GM18499 (cell line): ENCODE measurements at regions not wholly inside any gene's neighbourhood (a gene's known extent, or its start where the extent isn't known, plus 50 kb on each side); places are given as distances from the start of the nearest gene placed in this dataset.

Experiments used
- ATAC-seq: cut with Tn5 transposase; IDR thresholded peaks from one replicate; pipeline ENCODE4 v1.9.1; 2021; ENCODE audit warnings: moderate number of reproducible peaks; ENCODE audit not compliant: insufficient read depth, unreplicated experiment

GRCh38 chr18:77501266-77501665 lies 251.6 kb downstream of the GALR1 start:
- ATAC-seq, result no peak

- no peak for ATAC-seq
Observed at GRCh38 chr18:77505499-77505898, 255.9 kb downstream of the GALR1 start.

- ATAC-seq, result no peak
Observed at GRCh38 chr18:77512152-77512551, 262.5 kb downstream of the GALR1 start.

- no peak for ATAC-seq
Observed at GRCh38 chr18:77517901-77518300, 268.3 kb downstream of the GALR1 start.

GRCh38 chr18:77520767-77521166 lies 271.1 kb downstream of the GALR1 start:
- no peak for ATAC-seq

- no peak for ATAC-seq
Observed at GRCh38 chr18:77522051-77522675, 272.5 kb downstream of the GALR1 start.

- no peak for ATAC-seq
Observed at GRCh38 chr18:77524909-77525308, 275.3 kb downstream of the GALR1 start.

GRCh38 chr18:77526962-77527361 lies 277.3 kb downstream of the GALR1 start:
- no peak for ATAC-seq

- no peak for ATAC-seq
Observed at GRCh38 chr18:77528872-77529271, 279.2 kb downstream of the GALR1 start.

GRCh38 chr18:77529492-77530176 lies 280.0 kb downstream of the GALR1 start:
- no peak for ATAC-seq

- ATAC-seq, result no peak
Observed at GRCh38 chr18:77530732-77531131, 281.1 kb downstream of the GALR1 start.

GRCh38 chr18:77539860-77540259 lies 290.2 kb downstream of the GALR1 start:
- no peak for ATAC-seq

GRCh38 chr18:77544792-77545191 lies 295.1 kb downstream of the GALR1 start:
- ATAC-seq, result no peak

- no peak for ATAC-seq
Observed at GRCh38 chr18:77547757-77548156, 298.1 kb downstream of the GALR1 start.

GRCh38 chr18:77548790-77549420 lies 299.3 kb downstream of the GALR1 start:
- no peak for ATAC-seq

- no peak for ATAC-seq
Observed at GRCh38 chr18:77550625-77551024, 301.0 kb downstream of the GALR1 start.

- no peak for ATAC-seq
Observed at GRCh38 chr18:77551055-77551454, 301.4 kb downstream of the GALR1 start.

- no peak for ATAC-seq
Observed at GRCh38 chr18:77552945-77553344, 303.3 kb downstream of the GALR1 start.

GRCh38 chr18:77554061-77554460 lies 304.4 kb downstream of the GALR1 start:
- ATAC-seq, result no peak

- no peak for ATAC-seq
Observed at GRCh38 chr18:77557046-77557587, 307.5 kb downstream of the GALR1 start.

GRCh38 chr18:77559274-77559910 lies 309.7 kb downstream of the GALR1 start:
- no peak for ATAC-seq
